Ishikawa (cell line): ENCODE measurements at regions not wholly inside any gene's neighbourhood (a gene's known extent, or its start where the extent isn't known, plus 50 kb on each side); places are given as distances from the start of the nearest gene placed in this dataset.

Experiments used
- CEBPB ChIP-seq: IDR thresholded peaks from 2 replicates; pipeline ENCODE4 v1.6.1; 2012
- CREB1 ChIP-seq: IDR thresholded peaks from 2 replicates; pipeline ENCODE4 v1.6.1; 2012; ENCODE audit warnings: low read depth
- EGR1 ChIP-seq: IDR thresholded peaks from 2 replicates; pipeline ENCODE4 v1.6.1; 2012
- EP300 ChIP-seq: IDR thresholded peaks from 2 replicates; pipeline ENCODE4 v1.6.1; 2012; ENCODE audit warnings: borderline replicate concordance
- FOXM1 ChIP-seq: IDR thresholded peaks from 2 replicates; pipeline ENCODE4 v1.6.1; 2012; ENCODE audit warnings: low read depth, borderline replicate concordance
- NFIC ChIP-seq: IDR thresholded peaks from 2 replicates; pipeline ENCODE4 v1.6.1; 2012
- RAD21 ChIP-seq: IDR thresholded peaks from 2 replicates; pipeline ENCODE4 v1.6.1; 2012; ENCODE audit warnings: low read depth
- REST ChIP-seq: IDR thresholded peaks from 2 replicates; pipeline ENCODE4 v1.6.1; 2012; ENCODE audit warnings: low read depth, mild to moderate bottlenecking
- TAF1 ChIP-seq: IDR thresholded peaks from 2 replicates; pipeline ENCODE4 v1.6.1; 2012; ENCODE audit warnings: low read depth, mild to moderate bottlenecking
- TCF12 ChIP-seq: IDR thresholded peaks from 2 replicates; pipeline ENCODE4 v1.6.1; 2012; ENCODE audit warnings: low read depth
- TEAD4 ChIP-seq: IDR thresholded peaks from 2 replicates; pipeline ENCODE4 v1.6.1; 2012
- USF1 ChIP-seq: IDR thresholded peaks from 2 replicates; pipeline ENCODE4 v1.6.1; 2012
- YY1 ChIP-seq: IDR thresholded peaks from 2 replicates; pipeline ENCODE4 v1.6.1; 2012; ENCODE audit warnings: low read depth
- ZBTB7A ChIP-seq: IDR thresholded peaks from 2 replicates; pipeline ENCODE4 v1.6.1; 2012; ENCODE audit warnings: low read depth
- TF ChIP-seq, protein P1 (sequence below): IDR thresholded peaks from 2 replicates; pipeline ENCODE4 v1.6.1; 2012

- TF ChIP-seq CEBPB (no peak), YY1 (no peak), CREB1 (no peak), TAF1 (no peak), USF1 (no peak), REST (no peak), EP300 (no peak), FOXM1 (no peak)
Observed at GRCh38 chr3:13197281-13197680, 124.1 kb upstream of the IQSEC1 start.

DNA sequence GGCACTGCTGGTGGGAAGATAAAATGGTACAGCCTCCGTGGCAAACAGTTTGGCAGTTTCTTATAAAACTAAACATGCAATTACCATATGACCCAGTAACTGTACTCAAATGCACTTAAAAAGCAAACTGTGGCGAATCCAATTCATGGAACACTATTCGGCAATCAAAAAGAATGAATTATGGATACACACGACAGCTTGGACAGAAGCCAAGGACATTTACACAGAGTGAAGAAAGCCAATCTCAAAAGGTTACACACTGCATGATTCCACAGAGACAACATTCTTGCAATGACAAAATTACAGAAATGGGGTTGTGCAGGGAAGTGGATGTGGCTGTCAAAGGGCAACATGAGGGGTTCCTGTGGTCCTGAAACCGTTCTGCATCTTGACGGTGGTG, 122.1 kb upstream of the IQSEC1 start:
- no peak for TF ChIP-seq EGR1
- no peak for TF ChIP-seq TEAD4
- TF ChIP-seq CREB1: no peak
- TF ChIP-seq CEBPB: no peak
- no peak for TF ChIP-seq ZBTB7A
- peak; percentile 32; the same call in 1 of the 2 replicates for TF ChIP-seq NFIC

DNA sequence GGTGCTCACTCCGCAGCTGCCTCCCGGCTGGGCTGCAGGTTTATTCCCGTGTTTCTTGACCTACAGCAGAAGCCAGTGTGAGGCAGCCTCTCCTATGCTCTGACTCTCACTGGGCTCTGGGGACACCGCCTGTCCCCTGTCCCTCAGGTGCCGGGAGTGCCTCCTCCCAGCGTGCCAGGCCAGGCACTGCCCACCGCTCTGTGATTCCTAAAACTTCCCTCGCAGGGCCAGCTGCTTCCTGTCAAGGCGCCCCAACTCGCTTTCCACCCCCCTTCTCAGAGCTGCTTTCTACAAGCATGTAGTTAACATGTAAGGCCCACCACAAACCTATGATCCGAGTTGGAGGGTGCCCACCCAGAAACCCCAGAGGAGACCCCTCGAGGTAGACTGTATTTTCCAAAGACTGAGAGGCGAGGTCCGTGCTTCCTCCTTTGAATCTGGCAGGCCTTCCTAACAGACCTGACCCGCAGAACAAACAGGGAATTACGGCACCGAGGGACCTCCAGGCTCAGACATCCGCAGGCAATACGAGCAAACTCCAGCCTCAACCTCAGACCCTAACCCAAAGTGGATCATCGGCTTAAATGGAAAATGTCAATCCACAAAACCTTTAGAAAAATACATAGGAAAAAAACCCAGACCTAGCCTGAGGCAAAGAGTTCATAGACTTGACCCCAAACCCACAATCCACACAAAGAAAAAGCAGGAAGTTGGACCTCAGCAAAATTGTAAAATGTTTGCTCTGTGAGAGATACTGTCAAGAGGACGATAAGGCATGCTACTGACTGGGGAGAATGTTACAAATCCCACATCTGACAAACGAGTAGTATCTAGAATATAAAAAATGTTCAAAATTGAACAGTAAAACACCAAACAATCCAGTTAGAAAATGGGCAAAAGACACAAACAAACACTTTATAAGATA, 121.3 kb upstream of the IQSEC1 start:
- TF ChIP-seq YY1 (no peak), FOXM1 (no peak), TAF1 (no peak), EP300 (no peak), REST (no peak), CREB1 (no peak), CEBPB (no peak), NFIC (no peak), USF1 (no peak), RAD21 (no peak)
- TF ChIP-seq, protein P1, sequence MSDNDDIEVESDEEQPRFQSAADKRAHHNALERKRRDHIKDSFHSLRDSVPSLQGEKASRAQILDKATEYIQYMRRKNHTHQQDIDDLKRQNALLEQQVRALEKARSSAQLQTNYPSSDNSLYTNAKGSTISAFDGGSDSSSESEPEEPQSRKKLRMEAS: no peak

DNA sequence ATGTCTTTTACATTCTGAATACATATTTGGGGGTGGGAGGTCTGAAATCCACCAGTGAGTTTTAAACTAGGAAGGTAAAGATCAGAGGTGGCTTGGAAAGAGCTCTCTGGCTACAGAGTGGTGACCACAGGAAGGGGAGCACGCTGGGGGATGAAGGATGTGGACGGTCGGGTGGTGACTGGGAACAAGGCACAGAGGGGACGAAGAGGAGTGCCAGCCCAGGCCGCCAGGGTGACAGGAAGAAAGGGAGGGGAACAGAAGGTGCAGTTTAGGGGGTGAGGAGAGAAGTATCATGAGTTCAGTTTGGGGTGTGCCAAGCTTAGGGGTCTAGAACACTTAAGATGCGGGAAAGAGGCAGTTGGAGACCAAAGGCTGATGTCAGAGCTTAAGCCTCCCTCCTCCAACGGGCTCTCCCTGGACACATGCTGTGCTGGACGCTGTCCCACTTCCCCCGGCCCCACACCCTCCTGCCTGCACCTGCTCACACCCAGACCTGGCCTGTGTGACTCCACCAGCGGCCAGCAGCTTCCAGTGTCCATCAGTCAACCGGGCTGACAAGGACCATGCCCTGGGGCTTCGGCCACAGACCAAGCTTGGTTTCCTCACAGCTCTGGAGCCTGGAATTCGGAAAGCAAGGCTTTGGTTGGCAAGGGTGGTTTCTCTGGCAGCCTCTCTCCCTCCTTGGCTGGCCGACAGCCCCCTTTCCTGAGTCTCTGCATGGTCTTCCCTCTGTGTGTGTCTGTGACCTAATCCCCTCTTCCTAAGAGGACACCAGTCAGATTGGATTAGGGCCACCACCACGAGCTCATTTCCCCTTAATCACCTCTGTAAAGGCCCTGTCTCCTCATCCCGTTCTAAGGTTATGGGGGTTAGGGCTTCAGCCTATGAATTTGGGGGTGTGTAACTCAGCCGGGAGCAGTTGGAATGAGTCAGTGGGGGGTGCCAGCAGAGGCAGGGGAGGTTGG, 120.4 kb upstream of the IQSEC1 start:
- TF ChIP-seq RAD21 (peak; percentile 18; the same call in 1 of the 2 replicates), CREB1 (no peak), ZBTB7A (peak; percentile 61; the same call in 1 of the 2 replicates), EGR1 (no peak), CEBPB (no peak), FOXM1 (no peak), TAF1 (0 out of 2 replicates have a peak, but pooled peaks have one; percentile 28), USF1 (no peak; the same call in 1 of the 2 replicates), EP300 (peak; percentile 68; the same call in 1 of the 2 replicates), YY1 (no peak), TEAD4 (peak; percentile 39), NFIC (peak; percentile 82), TCF12 (peak; percentile 64; the same call in 1 of the 2 replicates), REST (no peak)
- TF ChIP-seq, protein P1: peak; percentile 51; the same call in 1 of the 2 replicates
